ENCODE measurements at regions not wholly inside any gene's neighbourhood (a gene's known extent, or its start where the extent isn't known, plus 50 kb on each side); places are given as distances from the start of the nearest gene placed in this dataset.
A peak's percentile ranks its signal among the peaks of the same experiment; 100 is the strongest.

GRCh38 chr12:62075870-62076269, 184.3 kb upstream of the USP15 start:
- no peak for DNase-seq

GRCh38 chr12:62078020-62078419, 182.2 kb upstream of the USP15 start:
- no peak for DNase-seq

GRCh38 chr12:62082448-62082847, 177.8 kb upstream of the USP15 start:
- DNase-seq, result no peak

DNA sequence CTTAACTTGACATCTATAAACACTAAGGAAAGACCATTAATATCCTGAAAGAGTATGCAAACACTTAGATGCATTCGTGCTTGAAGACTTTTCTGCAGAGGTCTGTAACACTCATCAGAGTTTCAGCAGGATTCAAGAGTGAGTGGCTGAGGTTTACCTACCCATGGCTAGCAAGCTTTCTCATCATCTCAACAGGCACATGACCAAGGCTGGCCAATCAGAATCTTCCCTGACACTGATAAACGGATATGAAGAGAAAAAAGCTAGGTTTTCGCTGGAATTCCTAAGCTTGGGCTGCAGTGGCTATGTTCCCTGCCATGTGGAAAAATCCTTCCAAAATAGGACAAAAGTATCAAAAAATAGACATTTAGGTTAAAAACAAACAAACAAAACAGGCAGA, 162.1 kb upstream of the USP15 start:
- DNase-seq, result no peak

- no peak for DNase-seq
Observed at GRCh38 chr12:62103748-62104147, 156.5 kb upstream of the USP15 start.

DNA sequence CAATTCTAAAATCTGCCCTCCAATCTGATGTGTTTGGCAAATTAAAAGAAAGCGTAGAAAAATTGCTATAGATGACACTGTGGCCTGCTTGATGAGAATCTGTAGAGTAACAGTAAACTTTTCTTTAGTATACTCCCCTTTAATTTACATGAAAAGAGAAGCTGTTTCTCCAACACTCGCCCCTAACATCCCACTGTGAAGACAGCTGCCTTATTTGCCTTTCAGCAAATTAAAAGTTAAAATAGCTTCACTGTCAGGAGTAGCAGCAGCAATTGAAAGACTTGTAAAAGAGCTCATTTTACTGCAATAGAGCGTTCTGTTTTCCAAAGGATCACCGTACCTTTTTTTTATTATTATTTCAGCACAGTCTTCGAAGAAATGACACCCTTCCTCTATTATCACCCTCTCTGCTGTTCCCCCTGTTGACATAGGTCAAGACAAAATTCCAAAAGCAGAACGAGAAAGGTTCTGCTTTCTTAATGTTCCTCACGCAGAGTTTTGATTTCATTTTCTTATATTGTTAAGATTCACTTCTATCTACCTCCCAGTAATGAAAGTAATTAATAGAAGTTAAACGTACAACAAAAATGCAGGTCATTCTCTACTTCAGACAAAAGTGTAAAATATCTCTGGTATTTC, 153.5 kb upstream of the USP15 start:
- DNase-seq, result no peak

DNA sequence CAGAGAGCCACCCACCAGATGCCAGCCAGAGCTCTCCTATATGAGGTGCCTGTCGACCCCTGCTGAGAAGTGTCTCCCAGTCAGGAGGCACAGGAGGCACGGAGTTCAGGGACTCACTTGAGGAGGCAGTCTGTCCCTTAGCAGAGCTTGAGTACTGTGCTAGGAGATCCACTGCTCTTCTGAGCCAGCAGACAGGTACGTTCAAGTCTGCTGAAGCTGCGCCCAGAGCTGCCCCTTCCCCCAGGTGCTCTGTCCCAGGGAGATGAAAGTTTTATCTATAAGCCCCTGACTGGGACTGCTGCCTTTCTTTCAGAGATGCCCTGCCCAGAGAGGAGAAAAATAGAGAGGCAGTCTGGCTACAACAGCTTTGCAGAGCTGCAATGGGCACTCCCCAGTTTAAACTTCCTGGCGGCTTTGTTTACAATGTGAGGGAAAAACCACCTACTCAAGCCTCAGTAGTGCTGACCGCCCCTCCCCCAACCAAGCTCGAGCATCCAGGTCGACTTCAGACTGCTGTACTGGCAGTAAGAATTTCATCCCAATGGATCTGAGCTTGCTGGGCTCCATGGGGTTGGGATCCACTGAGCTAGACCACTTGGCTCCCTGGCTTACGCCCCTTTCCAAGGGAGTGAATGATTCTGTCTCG, 146.7 kb upstream of the USP15 start:
- DNase-seq, result no peak

GRCh38 chr12:62116986-62117385, 143.2 kb upstream of the USP15 start:
- DNase-seq, result no peak

DNA sequence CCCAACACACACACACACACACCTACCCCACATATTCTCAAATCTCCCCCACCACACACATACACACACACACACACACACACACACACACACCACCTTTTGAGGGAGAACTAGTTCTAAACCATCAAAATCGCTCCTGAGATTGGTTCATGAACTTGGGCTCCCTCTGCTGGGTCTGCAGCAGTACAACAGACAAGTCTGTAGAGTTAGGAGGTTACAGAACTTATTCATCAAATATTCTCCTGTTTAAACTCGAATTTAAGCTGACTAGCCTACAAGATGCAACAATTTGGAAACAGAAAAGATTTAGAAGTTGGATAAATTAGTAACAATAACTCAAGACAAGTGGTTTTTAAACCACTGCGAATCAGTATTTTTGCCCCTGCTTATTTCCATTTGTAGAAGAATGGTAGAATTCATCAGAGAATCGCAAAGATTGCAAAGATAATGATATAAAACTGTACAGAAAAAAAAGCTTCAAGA, 136.4 kb upstream of the USP15 start:
- peak in 1 of 2 experiments; percentile 2 for DNase-seq

- no peak for DNase-seq
Observed at GRCh38 chr12:62127516-62127915, 132.7 kb upstream of the USP15 start.

- no peak for DNase-seq
Observed at GRCh38 chr12:62128175-62128975, 131.8 kb upstream of the USP15 start.

DNA sequence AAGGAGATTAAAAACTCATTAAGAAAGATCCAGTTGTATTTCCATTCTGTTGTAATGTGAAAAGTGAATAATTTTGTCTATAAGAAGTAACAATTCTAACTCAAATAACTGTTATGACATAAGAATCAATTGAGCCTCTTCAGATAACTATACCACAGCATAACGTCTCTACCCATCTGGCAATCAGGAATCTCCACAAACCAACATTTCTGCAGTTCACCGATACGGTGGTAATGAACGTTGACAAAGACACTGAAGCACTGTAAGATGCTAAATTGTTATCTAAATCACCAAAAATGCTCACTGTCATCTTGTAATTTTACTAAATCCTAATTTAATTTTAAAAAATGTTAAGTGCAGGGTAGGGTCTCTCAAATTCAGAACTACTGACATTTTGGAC, 130.9 kb upstream of the USP15 start:
- no peak for DNase-seq

- DNase-seq, result no peak
Observed at GRCh38 chr12:62130402-62130801, 129.8 kb upstream of the USP15 start.

DNA sequence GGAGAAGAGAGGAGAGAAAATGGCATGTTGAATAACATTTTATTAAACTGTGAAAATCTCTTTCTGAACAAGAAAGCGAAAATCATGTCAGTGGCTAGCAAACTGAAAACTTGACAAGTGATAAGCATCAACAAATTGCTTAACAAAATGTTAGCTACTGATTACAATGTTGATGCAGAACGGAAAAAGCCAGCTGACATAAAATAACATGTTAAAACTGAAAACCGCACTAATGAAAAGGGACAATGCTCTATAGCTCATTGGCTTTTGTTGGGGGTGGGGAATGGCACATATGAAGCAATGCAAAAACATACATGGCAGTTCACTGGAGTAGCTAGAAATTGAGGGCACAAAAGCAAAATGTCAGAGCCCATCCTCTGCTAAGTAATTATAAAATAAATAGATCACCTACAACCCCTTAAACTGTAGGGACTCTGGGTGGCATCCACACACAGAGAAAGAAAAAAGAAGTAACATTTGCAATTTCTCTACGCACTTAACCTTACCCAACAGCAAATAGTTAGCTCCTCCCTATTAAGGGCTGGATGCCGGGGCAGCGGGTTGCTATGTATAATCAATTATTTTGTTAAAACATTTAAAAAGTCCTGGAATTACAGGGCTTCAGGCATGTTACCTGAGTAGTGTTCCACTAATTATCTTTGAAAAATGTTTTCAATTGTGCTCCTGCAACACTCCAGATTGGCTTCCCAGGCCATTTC, 129.2 kb upstream of the USP15 start:
- DNase-seq, result no peak

- no peak for DNase-seq
Observed at GRCh38 chr12:62133440-62133839, 126.8 kb upstream of the USP15 start.

DNA sequence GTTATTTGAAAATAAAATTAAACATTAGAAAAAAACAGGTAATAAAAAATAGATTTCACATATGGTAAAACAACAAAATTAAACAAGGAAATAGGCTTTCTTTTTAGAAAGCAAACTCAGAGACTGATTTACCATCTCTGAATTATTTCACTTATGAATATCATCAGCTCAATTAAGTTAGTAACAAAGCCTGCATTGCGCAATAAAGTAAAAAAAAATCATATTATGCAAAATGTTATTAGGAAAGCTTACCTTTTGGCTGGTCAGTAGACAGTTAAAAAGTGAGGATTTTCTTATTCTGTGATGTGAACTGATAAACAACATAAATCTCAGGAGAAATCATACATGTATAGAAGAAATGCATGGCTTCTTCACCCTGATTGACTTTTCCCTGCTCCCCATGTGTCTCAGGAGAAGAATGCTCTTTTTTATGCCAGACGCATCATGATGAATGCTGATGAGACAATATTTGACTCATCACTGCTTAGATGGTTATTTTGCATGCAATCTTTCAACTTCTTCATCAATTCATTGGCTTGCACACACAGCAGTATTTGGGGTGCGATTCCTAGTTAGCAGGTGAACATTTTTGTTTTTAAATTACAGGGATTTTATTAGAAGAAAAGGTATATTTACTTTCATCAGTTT, 124.5 kb upstream of the USP15 start:
- no peak for DNase-seq

DNA sequence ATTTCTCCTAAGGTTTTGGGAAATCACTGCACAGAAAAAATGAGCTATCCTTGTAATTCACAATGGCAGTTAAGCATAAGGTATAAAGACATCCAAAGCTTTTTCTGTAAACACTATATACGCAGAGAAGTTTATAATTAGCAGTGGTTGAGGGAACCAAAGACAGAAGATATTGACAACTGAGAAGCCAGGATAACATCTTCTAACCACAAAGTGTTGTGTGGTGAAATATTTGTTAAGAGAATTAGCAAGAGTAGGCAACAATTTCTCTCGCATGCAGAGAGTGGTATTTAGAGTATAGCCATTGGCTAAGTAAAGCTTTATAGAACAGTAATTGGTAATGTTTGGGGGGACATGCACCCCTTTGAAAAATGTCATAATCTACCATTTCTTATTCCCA, 123.7 kb upstream of the USP15 start:
- DNase-seq, result no peak

DNA sequence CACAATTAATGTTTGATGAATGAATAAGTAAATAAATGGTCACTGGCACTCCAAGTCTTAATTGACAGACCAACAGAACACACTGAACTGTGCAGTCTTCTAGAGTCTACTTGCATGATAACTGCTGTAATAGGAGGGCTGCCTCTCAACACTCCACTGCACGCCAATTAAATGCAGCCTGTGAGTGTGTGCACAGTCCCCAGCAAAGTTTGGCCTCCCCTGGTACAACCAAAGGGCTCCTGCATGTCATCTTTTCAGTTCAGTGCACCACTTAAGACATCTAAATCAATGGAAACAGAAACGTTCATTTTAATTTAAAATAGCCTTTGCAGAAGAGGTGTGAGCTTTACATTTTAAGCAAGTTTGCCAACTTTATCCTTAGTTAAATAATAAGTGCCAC, 121.7 kb upstream of the USP15 start:
- no peak for DNase-seq

DNA sequence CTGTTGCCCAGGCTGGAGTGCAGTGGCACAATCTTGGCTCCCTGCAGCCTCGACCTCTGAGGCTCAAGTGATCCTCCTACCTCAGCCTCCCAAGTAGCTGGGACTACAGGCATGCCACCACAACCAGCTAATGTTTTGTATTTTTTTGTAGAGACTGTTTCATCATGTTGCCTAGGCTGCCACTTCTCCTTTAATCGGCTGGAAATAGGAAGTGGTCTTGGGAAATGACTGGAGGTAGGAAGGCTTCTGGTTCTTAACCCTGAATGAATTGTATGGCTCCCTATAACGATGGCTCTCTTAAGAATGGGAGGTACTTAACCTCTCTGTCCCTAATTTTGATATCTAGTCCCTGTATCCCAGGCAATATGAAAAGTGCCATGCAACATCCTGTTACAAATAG, 113.9 kb upstream of the USP15 start:
- DNase-seq, result no peak

DNA sequence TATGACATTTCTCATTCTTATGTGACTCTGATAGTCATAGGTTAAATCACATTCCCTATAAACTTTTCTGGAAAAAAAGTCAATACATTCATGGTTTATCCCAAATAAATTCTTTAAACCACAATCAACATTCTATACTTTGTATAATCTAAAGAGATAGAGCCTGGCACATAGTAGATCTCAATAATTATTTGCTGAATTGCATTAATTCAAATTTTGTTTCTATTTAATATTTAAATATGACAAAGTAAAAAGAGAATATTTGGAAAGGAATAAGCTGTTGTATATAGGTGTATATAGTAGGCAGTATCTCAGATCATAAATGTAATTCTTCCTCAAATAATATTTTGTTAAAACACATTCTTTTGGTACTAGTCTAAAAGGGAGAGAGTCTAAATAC, 102.2 kb upstream of the USP15 start:
- no peak for DNase-seq

DNA sequence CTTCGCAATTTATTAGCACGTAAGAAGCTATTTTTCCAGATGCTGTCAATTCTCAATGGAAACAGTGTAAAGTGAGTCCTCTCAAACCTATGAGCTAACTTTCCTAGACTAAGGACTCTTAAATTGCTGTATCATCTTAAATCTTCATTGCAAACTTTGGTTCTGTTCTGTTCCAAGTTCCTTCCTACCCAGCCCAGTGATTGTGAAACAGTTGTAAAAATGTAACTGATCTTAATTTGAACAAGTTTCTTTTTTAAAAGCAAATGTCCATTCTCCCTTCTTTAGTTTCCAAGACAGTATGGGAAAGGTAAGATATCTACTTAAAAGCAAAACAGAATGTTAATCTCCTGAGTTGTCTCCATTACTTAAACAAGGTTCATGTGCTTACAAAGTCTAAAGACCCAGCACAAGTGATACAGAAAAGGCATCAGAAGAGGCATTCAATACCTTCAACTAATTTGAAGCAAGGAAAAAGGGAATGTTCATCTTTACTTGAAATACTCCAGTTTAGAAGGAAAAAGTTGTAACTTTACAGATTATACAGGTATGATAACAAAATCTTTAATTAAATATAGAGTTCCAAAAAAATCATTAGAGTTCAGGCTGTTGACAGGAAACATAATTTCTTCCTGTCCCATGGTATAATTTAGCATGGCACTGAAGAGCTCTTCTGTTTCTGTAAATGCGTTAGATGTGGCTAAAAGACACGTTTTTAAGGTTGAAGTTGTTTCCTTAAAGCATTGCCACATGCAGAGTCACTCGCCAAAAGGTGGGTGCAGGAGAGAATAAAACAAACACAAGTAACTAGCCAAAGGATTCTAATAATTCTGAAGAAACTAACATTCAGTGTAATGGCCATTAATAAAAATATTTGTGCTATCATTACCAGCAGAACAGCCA, 101.5 kb upstream of the USP15 start:
- no peak for DNase-seq

- DNase-seq, result no peak
Observed at GRCh38 chr12:62162214-62162613, 98.0 kb upstream of the USP15 start.
